Fibroblast of villous mesenchyme (primary cell): ENCODE measurements at regions not wholly inside any gene's neighbourhood (a gene's known extent, or its start where the extent isn't known, plus 50 kb on each side); places are given as distances from the start of the nearest gene placed in this dataset.

Experiments
- DNase-seq: peaks from one replicate; pipeline ENCODE4 v3.0.0-alpha.2; 2010; ENCODE audit warnings: low read depth
- H3K4me3 ChIP-seq: 2 replicates; pipeline ENCODE4 v1.5.1; 2011; ENCODE audit warnings: low read depth, mild to moderate bottlenecking, low read length
- TF ChIP-seq, protein P1 (sequence below): IDR thresholded peaks from 2 replicates; pipeline ENCODE4 v1.5.1; 2012; ENCODE audit warnings: low read depth, mild to moderate bottlenecking, low read length; ENCODE audit not compliant: insufficient read depth

- TF ChIP-seq, protein P1, sequence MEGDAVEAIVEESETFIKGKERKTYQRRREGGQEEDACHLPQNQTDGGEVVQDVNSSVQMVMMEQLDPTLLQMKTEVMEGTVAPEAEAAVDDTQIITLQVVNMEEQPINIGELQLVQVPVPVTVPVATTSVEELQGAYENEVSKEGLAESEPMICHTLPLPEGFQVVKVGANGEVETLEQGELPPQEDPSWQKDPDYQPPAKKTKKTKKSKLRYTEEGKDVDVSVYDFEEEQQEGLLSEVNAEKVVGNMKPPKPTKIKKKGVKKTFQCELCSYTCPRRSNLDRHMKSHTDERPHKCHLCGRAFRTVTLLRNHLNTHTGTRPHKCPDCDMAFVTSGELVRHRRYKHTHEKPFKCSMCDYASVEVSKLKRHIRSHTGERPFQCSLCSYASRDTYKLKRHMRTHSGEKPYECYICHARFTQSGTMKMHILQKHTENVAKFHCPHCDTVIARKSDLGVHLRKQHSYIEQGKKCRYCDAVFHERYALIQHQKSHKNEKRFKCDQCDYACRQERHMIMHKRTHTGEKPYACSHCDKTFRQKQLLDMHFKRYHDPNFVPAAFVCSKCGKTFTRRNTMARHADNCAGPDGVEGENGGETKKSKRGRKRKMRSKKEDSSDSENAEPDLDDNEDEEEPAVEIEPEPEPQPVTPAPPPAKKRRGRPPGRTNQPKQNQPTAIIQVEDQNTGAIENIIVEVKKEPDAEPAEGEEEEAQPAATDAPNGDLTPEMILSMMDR: no peak
- DNase-seq: no peak
- H3K4me3 ChIP-seq: no peak overlapping the region
Observed at GRCh38 chrX:39335513-39336235, 534.4 kb downstream of the MID1IP1 start.

- no peak overlapping the region for H3K4me3 ChIP-seq
- peak; percentile 50 for DNase-seq
- TF ChIP-seq, protein P1: no peak
Observed at GRCh38 chrX:39336671-39337311, 535.5 kb downstream of the MID1IP1 start.

GRCh38 chrX:39337451-39337850 lies 536.2 kb downstream of the MID1IP1 start:
- no peak overlapping the region for H3K4me3 ChIP-seq
- TF ChIP-seq, protein P1: no peak
- DNase-seq: no peak

GRCh38 chrX:39338583-39338982 lies 537.3 kb downstream of the MID1IP1 start:
- H3K4me3 ChIP-seq: no peak overlapping the region
- TF ChIP-seq, protein P1: no peak
- no peak for DNase-seq

DNA sequence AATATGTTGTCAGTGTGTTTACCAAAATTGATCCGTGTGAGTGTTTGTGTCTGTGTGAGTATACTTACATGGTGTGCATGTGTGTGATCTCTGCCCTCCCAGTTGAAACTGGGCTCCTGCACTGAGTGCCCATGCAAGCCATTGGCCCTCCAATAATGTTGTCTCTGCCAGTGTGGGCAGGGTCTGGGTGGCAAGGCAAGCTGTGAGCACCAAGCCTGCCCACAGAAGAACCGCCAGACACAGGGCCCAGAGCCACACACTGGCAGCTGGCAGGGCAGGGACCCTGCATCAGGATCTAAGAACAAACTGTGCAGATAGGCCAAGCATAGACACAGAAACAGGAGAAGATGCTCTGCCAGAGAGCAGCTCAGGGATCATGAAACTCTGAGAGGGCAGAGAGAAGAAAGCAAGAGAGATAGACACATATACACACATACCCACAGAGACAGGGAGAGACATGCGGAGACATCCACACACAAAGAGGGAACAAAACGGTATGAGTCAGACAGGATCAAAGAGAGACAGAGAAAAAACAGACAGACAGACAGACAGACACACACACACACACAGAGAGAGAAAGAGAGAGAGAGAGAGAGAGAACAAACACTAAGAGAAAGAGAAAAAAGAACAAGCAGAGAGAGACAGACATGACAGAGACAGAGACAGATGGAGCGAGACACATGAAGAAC lies 555.0 kb downstream of the MID1IP1 start:
- DNase-seq: no peak
- TF ChIP-seq, protein P1: no peak
- H3K4me3 ChIP-seq: no peak overlapping the region

DNA sequence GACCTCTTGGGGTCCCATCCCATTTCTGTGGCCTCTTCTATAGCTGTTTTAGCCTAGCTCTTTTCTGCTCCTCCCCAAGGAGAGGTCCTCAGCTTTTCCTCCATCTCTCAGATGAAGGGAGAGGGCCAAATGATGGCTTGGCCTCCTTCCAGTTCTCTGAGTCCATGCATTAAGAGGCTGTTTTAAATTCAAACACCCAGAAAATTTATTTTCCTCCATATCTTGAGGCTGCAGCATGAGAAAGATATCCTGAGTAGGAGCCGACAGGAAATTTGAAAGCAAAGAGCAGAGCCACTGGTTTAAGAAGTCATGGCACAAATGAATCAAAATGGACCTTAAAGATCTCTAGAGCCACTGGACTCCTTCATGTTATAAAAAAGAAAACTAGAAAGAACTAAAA lies 558.8 kb downstream of the MID1IP1 start:
- TF ChIP-seq, protein P1: no peak
- no peak for DNase-seq
- H3K4me3 ChIP-seq: no peak overlapping the region
